GM03348 (cell line): ENCODE measurements at regions not wholly inside any gene's neighbourhood (a gene's known extent, or its start where the extent isn't known, plus 50 kb on each side); places are given as distances from the start of the nearest gene placed in this dataset.
A peak's percentile ranks its signal among the peaks of the same experiment; 100 is the strongest.

Source experiments
- DNase-seq: peaks from one replicate; pipeline ENCODE4 v3.0.0; 2012; ENCODE audit warnings: low spot score

DNA sequence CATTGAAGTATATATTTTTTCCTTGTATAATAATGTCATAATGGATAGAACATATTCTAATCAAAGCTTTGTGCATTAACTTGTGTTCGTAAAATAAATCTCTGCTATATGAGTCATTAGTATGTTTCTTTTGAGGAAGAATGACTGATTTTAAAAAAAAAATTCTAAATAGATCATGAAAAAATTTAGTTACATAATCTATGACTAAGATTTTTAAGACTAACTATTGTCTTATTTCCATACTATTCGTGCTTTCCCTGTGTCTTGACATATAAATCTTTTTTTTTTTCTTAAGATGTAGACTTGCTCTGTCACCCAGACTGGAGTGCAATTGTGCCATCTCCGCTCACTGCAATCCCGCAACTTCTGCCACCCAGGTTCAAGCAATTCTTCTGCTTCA, 226.1 kb downstream of the DSEL start:
- DNase-seq: peak; percentile 17

DNA sequence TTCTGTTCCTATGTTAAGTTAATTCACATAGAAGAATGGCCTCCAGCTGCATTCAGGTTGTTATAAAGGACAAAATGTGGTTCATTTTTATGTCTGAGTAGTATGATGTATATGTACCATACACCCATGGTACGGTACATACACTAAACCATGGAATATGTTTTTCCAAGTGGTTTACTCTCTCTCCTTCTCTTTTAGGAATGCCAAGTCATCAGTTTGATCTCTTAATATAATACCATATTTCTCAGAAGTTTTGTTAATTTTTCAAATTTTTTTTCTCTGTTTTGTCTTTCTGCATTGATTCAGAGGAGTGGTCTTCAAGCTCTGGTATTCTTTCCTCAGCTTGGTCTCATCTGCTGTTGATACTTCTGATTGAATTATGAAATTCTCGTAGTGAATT, 230.9 kb downstream of the DSEL start:
- no peak for DNase-seq

DNA sequence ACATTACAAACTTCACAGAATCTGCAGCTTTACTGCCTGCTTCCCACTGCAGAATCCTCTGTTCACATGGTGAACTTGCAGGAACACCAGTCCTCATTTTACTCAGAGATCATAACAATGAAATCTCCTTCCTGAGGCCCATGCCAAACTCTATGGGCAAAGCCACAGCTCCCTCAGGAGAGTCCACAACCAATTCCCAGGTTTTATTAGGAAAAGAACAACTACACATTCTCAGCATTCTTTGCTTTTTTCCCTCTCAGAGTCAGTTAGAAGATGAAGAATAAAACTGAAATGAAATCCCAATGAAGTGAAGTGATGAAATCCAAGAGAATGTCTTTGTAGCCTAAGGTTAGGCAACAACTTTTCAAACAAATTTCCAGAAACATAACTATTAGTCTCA, 233.7 kb downstream of the DSEL start:
- peak; percentile 47 for DNase-seq

DNA sequence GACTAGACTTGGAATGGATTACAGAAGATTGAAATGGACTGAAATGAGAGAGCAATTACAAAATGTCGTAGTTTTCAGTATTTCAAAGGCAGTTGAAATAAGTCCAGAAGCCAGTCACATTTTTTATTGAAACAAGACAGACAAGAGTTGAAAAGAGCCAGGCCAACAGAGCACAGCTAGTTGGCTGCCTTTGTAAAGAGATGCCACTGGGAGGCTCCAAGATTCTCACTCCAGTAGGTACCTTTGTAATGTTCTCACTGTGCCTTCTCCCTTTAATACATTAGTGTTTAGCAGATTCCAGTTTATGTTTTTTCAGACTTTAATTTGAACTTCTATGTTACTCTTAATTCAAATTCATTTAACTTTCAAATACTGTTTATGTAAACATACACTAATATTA, 234.8 kb downstream of the DSEL start:
- DNase-seq: no peak

DNA sequence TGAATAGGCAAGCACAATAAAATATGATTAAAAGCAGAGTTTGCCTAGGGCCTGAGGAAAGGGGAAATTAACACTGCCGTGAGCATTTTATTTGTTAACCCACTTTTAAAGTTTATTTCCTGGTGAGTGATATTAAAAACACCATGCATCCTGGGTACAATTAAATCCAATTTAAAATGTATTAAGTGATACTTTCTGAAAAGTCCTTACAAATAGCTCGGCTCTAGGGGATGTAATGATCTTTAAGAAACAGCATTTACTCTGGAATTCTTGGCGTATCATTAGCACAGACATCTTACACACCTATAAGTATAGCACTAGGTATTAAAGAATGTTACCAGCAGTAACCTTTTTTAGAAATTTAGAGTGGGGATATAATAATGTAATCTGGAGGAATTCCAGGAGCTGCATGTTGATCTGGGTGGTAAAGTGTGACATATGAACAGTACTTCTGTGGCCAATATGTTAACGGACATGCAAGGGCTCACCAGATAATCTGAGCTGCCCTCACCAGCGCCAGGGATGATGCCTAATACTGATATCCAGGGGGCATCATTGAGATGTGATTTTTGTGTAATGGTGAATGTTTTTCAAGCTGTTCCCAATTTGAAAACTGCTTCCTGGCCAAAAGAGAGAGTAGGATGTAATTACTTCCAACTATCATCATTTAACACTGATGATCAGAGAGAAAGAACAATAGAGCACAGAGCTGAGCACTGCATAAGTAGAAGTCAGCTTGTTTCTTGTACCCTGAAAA, 235.9 kb downstream of the DSEL start:
- no peak for DNase-seq

DNA sequence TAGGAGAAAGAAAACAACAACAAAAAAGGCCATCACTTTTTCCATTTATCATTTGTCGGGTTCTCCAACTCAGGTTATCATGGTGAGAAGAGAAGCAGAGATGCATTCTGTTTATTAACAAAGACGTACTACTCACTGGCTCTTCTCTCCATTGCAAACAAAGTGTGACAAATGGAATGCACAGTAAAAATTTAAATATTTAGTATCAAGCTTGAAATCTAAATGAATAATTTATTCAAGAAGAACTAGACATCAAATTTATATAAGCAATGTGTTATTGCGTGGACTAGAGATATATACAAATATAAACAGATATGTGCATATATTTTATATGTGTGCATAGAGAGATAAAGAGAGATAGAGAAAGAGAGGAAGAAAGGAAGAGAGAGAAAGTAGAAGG, 236.5 kb downstream of the DSEL start:
- no peak for DNase-seq

DNA sequence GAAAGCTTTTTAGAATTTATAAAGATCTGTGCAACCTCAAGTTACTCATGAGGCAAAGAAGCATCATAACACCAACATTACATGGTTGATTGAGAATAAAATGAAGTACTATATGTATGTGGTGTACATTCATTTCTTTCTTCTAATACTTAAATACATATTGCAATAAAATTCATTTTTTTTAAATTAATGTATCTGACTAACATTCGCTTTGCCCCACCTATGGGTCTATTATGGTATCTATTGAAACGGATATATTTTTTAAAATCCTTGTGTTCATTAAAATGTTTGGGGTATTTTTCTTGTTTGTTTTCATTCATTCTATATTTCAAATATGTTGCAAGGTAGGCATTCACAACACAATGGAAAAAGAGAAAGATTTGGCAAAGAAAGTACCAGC, 237.5 kb downstream of the DSEL start:
- DNase-seq: no peak

DNA sequence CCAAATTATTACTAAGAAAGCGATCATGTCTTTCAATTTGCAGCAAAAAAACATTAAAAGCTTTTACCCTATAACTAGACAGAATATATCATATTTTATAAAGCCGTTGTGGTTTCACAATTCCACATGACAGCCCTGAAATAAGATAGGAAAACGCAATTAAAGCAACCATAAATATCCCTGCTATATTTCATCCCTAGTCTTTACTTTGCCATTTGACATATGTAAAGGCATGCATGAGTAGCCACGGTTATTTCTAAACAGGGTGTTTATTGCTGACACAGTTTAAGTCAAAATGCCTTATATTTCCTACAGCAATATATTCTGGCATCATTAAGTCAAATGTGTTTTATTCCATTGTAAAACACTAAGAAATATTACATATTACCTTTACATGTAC, 239.9 kb downstream of the DSEL start:
- no peak for DNase-seq

DNA sequence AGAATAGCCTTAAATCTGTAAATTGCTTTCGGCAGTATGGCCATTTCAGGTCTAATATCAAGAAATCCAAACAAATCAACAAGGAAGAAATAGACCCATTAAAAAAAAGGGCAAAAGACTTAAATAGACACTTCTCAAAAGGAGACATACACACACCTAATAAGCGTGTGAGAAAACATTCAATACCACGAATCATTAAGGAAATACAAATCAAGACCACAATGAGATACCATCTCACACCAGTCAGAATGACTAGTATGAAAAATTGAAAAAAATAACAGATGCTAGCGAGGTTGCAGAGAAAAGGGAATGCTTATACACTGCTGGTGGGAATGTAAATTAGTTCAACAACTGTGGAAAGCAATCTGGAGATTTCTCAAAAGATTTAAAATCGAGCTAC, 243.2 kb downstream of the DSEL start:
- no peak for DNase-seq

DNA sequence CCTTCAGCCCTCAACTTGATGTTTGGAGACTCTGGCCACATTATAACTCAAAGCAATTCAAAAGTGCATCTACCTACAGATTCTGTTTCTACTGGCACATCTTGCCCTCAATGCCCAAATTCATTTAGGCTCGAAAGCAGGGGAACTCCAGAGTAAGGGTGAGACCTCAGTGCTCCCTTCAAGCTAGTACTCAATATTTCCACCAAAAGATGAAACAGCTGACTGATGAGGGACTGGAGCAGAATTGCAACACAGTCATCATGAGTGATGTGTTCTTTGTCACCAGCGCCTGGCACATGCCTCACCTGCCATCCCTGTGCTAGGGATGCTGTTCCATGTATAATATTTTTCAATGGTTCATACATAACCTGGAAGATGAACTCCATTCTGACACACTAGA, 247.3 kb downstream of the DSEL start:
- DNase-seq: no peak

DNA sequence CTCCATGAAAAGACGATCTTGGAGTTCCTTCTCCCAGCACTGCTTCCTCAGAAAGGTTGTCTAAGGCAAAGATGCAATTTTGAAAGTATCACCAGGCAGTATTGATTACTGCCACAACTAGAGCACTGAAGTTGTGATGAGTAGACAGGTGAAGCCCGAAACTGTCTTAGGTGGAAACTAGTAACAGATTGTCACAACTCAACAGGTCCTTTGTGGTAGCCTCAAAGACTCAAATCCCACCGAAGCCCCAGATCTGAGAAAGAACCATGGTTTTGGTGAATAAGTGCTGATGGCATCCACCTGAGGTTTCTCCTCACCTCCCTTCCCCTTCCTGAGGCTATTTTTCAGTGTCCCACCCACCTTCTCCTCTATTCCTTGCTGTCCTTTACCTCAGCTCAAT, 248.0 kb downstream of the DSEL start:
- DNase-seq: no peak

DNA sequence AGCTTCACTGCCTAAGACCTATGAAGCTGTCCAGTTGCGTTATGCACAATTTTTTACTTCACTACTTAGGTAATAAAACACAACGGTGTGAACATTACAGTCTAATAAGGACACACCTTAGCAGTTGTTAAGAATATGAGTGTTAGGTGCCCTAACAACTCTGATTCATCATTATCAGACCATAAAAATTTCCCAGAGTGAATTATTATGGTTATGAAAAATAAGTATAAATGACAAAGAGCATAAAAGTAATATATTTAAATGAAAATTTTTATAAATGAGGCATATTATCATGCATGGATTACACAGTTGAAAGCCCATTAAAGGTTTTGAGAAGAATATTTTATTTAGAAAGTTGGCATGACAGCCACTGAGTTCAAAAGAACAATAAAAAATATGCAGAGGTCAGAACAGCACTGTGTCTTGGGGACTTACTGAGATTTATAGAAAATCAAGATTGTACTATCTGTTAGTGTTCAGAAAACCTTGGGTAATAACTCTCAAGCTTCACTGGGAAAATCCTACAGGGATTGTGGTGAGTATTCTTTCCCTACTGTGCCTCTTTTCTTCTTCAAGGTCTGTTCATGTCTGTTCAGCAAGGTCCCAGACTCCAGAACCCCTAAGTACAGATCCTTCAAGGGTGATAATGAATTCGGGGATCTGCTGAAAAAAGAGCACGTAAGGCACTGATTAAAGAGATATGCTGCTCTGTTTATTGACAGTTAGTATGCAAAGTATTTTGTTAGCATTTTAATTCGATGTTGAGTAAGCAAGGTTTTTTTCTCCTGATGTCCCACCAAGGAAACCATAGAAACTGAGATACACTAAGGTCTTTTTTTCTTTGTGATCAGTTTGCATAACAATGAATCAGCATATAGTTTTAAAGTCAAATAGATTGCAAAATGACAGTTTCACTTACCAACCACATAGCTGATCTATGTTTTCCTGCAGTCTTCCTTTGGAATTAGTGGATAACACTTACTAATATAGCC, 250.0 kb downstream of the DSEL start:
- DNase-seq: peak; percentile 9

DNA sequence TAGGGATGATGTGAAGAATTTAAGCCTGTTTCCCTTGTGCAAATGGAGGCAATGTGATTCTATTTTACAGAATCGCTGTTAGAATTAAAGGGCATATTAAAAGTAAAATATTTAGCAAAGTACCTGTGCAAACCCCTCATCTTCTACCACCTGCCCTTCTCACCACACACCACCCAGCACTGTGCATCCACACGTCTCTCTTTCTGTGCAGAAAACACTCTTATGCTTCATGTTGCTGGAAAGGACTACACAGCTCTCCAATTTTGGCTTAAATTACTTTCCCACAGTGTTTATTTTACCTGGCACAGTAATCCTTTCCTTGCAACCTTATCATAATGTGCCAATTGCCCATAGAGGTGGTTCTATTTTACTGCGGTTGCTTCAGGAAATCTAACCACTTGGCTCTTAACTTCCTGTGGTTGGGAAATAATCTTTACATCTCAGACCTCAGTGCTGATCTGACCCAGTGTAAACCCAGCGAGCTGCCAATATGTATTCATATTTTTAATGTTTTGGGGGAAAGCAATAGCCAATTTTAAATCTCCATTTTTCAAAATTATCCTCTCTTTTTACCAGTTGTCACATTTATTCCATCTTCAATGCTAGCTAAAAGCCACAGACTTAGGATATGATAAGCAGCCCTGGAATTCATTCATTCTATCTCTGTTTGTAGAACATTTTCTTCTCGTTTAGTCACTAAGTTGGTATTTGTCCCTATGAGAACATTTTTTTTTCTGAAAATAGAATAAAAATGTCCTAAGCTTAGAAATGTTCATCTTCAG, 250.9 kb downstream of the DSEL start:
- DNase-seq: peak; percentile 44

DNA sequence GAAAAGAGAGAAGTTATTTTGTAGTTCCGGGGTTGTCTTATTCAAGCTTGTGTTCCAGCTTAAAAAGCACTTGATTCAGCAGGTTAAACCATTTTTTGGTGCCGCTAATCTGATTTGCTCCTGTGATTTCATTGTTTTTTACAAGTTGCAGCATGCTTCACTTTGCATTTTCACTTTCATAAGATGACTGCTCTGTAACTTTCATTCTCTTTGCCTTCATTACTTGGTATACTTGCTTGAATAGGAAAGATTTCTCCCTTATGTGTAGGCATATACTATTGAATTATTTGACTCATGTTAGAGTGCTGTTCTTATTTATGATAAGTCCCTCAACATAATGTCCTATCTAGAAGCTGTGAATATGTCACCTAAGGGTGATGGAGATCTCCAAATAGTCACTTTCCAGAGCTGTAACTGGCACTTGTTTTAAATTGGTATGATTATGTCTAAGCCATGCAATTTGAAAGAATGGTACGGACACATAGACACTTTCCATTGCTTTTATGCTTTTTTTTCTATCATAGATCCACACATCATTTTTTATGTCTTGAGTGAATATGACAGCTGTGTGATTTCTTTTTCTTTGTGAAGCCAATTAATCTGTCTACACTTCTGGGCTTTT, 254.5 kb downstream of the DSEL start:
- no peak for DNase-seq

DNA sequence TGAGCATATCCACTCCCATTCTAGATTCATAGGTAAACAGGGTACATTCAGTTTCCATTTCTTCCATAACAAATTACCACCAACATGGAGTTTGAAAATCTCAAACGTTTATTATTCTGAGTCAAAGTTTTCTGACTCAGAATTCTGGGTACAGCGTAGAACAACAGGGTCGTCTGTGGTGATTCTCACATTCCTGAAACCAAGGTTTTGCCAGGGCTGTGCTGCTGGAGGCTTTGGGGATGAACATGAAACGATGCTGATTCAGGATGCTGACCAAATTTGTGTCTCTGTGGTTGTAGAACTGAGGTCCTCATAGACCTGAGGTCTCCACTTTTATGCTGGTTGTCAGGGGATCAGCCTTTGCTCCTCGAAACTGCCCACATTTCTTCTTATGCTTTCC, 255.7 kb downstream of the DSEL start:
- no peak for DNase-seq

DNA sequence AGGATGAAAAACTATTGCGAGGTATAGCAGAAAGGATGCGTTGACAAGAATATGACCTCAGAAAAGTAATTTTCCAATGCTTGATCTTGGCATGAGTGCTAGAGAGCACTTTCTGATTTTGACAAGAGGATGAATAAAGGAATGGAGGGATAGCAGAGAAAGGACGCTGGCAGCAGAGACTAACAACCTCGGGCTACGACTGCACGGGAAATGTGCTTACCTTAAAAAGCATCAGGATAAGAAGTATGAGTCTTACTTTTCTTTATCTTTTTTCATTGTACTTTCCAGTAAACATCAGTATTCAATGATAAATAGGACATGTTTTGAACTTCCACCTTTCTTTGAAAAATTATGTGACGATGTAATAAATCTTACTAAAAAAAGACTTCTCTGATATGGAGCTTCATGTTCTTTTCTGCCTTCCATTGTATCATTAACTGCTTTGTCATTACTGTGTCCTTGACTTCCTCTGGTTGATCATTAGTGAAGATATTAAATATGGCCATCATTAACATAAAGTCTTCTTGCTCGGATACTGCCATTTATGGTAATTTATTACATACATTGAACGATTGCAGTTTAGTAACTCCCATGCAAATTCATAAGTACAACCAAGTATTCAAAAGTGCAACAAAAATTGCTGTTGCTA, 265.6 kb downstream of the DSEL start:
- DNase-seq: no peak

DNA sequence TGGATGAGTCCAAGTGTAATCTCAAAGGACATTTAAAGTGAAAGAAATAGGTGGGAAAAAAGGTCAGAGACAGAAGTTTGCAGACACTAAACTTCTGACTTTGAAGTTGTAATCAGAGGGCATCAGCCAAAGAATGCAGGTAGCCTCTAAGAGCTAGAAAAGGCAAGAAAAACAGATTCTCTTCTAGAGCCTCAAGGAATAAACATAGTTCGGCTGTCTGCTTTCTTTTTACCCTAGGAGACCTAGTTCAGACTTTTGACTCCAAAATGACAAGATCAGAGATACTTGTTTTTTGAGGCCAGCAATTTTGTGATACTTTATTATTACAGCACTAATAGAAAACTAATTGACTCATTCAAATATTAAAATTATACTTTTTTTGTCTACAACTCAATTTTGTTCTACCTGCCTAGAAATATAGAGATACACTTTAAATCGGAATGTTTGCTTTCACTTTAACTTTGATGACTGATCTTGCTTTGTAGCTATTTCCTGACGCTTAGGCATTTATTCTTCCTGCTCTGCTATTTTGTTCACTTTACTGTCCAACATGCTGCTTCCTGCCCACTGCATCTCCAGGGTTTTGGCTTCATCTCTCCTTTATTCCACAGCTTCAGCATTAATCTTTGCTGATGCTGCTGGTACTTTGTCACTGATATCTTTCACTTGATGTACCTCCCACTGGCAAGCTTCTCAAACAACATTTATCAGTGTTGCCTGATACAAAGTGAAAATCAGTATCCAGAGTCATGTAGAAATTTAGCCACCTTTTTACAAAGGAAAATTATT, 272.5 kb downstream of the DSEL start:
- peak; percentile 7 for DNase-seq

DNA sequence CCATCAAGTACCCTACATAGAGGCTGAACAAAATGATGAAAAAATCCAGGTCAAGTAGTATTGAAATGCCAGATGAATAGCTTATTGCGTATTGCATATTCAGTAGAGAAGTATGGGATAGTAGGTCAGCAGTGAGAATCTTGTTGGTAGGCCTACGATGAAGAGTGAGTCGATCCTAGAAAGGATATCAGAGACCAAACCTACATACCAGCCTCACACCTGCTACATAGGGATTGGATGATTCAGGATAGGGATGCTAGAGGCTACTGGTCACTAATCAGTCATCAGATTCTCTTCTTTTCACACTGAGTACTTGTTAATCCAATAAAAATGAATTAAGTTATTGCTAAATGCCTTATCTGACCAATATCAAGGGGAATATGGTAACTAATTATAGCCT, 274.5 kb downstream of the DSEL start:
- DNase-seq: no peak

DNA sequence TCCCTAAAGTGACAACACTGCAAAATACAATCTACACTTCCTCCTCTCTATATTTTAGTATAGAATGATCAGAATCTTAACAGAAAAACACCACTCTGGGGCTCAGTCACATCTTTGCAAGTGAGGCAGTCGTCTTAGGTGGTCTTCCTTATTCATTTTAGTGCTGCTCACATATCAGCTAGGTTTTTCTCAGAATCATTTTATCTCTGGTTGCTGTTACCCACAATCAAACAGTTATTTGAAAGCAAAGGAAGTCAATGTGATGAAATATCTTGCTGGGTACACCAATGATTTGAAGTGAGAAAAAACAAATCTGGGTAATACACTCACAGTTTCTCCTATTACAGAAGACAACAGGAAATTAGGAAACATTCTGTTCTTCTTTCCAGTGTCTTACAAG, 275.2 kb downstream of the DSEL start:
- DNase-seq: no peak

DNA sequence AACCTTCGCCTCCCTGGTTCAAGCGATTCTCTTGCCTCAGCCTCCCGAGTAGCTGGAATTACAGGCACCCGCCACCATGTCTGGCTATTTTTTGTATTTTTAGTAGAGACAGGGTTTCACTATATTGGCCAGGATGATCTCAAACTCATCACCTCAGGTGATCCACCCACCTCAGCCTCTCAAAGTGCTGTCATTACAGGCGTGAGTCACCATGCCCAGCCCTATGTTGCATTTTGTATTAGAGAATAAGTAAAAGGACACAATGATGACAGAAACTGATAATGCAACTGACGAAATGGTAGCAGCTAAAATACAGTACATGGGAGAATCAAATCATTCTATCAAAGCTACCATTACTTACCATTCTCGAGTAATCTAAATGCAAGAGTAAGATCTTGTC, 276.7 kb downstream of the DSEL start:
- DNase-seq: no peak

DNA sequence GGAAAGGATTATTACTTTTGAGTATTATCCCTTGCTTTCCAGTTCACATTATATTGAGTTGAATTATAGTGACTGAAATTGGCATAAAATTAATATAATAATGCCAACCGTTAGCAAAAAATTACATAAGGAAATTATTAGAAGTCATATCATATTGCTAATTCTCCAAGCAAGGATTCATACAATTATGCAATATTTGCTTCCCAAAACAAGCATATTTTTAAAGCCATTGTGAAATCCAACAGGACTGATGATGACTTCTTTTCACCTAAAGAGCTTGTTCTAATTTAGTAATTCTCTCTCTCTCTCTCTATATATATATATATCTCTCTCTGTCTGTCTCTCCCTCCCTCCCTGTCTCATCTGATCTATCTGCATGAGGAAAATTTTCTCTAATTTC, 283.5 kb downstream of the DSEL start:
- DNase-seq: peak; percentile 30
